Ishikawa (cell line): ENCODE measurements at regions not wholly inside any gene's neighbourhood (a gene's known extent, or its start where the extent isn't known, plus 50 kb on each side); places are given as distances from the start of the nearest gene placed in this dataset.

Experiments used
- CEBPB ChIP-seq: IDR thresholded peaks from 2 replicates; pipeline ENCODE4 v1.6.1; 2012
- CREB1 ChIP-seq: IDR thresholded peaks from 2 replicates; pipeline ENCODE4 v1.6.1; 2012; ENCODE audit warnings: low read depth
- EGR1 ChIP-seq: IDR thresholded peaks from 2 replicates; pipeline ENCODE4 v1.6.1; 2012
- EP300 ChIP-seq: IDR thresholded peaks from 2 replicates; pipeline ENCODE4 v1.6.1; 2012; ENCODE audit warnings: borderline replicate concordance
- FOXM1 ChIP-seq: IDR thresholded peaks from 2 replicates; pipeline ENCODE4 v1.6.1; 2012; ENCODE audit warnings: low read depth, borderline replicate concordance
- NFIC ChIP-seq: IDR thresholded peaks from 2 replicates; pipeline ENCODE4 v1.6.1; 2012
- RAD21 ChIP-seq: IDR thresholded peaks from 2 replicates; pipeline ENCODE4 v1.6.1; 2012; ENCODE audit warnings: low read depth
- TAF1 ChIP-seq: IDR thresholded peaks from 2 replicates; pipeline ENCODE4 v1.6.1; 2012; ENCODE audit warnings: low read depth, mild to moderate bottlenecking
- TCF12 ChIP-seq: IDR thresholded peaks from 2 replicates; pipeline ENCODE4 v1.6.1; 2012; ENCODE audit warnings: low read depth
- TEAD4 ChIP-seq: IDR thresholded peaks from 2 replicates; pipeline ENCODE4 v1.6.1; 2012
- YY1 ChIP-seq: IDR thresholded peaks from 2 replicates; pipeline ENCODE4 v1.6.1; 2012; ENCODE audit warnings: low read depth
- ZBTB7A ChIP-seq: IDR thresholded peaks from 2 replicates; pipeline ENCODE4 v1.6.1; 2012; ENCODE audit warnings: low read depth
- TF ChIP-seq, protein P1 (sequence below): IDR thresholded peaks from 2 replicates; pipeline ENCODE4 v1.6.1; 2012
- TF ChIP-seq, protein P2 (sequence below): IDR thresholded peaks from 2 replicates; pipeline ENCODE4 v1.6.1; 2012
- TF ChIP-seq, protein P3 (sequence below): IDR thresholded peaks from 2 replicates; pipeline ENCODE4 v1.6.1; 2012; ENCODE audit warnings: low read depth, mild to moderate bottlenecking

DNA sequence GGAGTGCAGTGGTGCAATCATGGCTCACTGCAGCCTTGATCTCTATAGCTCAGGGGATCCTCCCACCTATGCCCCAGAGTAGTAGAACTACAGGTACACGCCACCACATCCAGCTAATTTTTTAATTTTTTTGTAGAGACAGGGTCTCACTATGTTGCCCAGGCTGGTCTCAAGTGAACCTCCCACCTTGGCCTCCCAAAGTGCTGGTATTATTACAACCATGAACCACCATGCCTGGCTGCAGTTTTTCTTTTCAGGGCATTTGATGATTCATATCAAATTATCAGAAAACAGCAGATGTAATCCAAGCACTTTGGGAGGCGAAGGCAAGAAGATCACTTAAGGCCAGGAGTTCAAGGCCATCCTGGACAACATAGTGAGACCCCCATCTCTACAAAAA is 88.4 kb upstream of the JARID2 start:
- TF ChIP-seq TEAD4, result no peak

DNA sequence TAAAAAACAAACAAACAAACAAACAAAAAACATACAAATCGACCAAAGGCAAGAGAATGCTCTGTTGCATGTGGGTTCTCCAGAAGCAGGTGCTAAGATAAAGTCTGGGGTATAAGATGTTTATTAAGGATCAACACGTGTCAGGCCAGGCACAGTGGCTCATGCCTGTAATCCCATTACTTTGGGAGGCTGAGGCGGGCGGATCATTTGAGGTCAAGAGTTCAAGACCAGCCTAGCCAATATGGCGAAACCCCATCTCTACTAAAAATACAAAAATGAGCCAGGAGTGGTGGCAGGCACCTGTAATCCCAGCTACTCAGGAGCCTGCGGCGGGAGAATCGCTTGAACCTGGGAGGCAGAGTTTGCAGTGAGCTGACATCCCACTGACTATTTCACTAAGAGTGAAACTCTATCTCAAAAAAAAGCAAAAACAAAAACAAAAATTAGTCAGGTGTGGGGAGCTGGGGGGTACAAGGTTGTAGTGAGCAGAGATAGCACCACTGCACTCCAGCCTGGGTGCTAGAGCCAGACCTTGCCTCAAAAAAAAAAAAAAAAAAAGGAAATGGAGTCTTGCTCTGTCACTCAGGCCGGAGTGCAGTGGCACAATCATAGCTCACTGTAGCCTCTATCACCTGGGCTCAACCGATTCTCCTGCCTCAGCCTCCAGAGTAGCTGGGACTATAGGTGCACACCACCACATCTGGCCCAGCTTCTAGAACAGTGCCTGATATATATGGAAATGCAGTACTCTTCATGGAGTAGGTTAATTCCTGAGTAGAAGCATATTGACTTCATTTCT is 86.8 kb upstream of the JARID2 start:
- TF ChIP-seq CEBPB (no peak), EGR1 (no peak), TCF12 (no peak), FOXM1 (no peak), EP300 (no peak), YY1 (no peak), NFIC (no peak)
- TF ChIP-seq, protein P1, sequence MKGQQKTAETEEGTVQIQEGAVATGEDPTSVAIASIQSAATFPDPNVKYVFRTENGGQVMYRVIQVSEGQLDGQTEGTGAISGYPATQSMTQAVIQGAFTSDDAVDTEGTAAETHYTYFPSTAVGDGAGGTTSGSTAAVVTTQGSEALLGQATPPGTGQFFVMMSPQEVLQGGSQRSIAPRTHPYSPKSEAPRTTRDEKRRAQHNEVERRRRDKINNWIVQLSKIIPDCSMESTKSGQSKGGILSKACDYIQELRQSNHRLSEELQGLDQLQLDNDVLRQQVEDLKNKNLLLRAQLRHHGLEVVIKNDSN, result no peak

DNA sequence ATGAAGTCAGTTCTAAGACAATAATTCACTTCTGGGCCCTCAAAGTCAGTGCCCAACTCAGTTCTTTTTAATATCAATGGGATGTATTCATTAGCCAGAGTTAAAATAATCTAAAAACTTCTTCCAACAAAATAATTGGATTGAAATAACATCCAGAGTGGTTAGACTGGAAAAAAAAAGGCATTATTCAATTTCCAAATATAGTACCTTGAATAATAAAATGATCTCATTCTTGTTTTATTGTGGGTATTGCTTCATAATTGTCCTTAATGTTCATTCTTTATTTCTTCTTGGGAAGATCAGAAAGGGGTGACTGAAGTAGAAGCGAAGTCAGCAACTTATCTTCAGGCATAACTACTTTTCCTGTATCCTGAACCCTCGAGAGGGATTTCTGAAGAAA is 85.1 kb upstream of the JARID2 start:
- no peak for TF ChIP-seq EP300
- TF ChIP-seq CREB1, result no peak
- TF ChIP-seq, protein P2, sequence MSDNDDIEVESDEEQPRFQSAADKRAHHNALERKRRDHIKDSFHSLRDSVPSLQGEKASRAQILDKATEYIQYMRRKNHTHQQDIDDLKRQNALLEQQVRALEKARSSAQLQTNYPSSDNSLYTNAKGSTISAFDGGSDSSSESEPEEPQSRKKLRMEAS, result no peak
- no peak for TF ChIP-seq EGR1

DNA sequence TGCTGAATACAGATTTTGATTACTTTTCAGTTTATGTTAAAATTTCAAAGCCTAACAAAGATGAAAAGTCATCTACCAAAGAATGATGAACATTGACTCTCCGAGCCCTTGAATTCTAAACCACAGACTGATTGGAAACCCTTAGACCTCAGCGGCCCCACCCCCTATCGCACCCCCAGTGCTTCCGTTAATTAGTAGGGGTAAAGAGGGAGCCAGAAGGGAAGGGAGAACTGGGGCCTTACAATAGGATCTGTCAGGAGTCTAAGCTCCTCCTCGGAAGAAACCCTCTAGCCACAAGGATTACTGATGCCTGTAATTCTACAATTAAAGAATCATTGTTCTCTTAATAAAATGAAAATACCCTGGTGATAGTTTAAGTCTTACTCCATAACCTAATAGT is 79.7 kb upstream of the JARID2 start:
- TF ChIP-seq EGR1, result no peak
- TF ChIP-seq YY1, result no peak
- no peak for TF ChIP-seq NFIC
- TF ChIP-seq ZBTB7A, result no peak
- TF ChIP-seq CREB1, result no peak
- no peak for TF ChIP-seq EP300
- TF ChIP-seq, protein P1, result no peak
- no peak for TF ChIP-seq TEAD4

DNA sequence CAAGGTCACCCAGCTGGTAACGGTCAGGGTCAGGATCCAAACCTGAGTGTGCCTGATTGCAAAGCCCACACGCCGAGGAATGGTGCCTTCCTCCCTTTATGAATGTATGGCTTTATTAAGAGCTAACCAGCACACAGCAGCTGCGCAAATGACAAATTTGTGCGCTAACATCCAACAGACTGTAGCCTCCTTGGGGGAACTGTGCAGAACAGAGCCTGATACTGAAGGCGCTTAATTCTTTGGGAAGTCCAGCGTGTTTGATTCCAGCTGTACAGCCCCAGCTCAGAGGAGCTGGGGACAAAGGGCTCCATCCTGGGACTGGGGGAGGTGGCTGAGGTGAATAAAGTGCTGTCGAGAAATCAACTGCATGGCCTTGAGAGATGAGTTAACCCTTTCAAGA is 75.7 kb upstream of the JARID2 start:
- TF ChIP-seq EP300, result no peak
- no peak for TF ChIP-seq ZBTB7A
- TF ChIP-seq, protein P1, result no peak
- TF ChIP-seq TCF12, result no peak
- no peak for TF ChIP-seq EGR1
- no peak for TF ChIP-seq TEAD4
- no peak for TF ChIP-seq CEBPB
- TF ChIP-seq, protein P3, sequence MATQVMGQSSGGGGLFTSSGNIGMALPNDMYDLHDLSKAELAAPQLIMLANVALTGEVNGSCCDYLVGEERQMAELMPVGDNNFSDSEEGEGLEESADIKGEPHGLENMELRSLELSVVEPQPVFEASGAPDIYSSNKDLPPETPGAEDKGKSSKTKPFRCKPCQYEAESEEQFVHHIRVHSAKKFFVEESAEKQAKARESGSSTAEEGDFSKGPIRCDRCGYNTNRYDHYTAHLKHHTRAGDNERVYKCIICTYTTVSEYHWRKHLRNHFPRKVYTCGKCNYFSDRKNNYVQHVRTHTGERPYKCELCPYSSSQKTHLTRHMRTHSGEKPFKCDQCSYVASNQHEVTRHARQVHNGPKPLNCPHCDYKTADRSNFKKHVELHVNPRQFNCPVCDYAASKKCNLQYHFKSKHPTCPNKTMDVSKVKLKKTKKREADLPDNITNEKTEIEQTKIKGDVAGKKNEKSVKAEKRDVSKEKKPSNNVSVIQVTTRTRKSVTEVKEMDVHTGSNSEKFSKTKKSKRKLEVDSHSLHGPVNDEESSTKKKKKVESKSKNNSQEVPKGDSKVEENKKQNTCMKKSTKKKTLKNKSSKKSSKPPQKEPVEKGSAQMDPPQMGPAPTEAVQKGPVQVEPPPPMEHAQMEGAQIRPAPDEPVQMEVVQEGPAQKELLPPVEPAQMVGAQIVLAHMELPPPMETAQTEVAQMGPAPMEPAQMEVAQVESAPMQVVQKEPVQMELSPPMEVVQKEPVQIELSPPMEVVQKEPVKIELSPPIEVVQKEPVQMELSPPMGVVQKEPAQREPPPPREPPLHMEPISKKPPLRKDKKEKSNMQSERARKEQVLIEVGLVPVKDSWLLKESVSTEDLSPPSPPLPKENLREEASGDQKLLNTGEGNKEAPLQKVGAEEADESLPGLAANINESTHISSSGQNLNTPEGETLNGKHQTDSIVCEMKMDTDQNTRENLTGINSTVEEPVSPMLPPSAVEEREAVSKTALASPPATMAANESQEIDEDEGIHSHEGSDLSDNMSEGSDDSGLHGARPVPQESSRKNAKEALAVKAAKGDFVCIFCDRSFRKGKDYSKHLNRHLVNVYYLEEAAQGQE, result no peak
- no peak for TF ChIP-seq YY1
- TF ChIP-seq CREB1, result no peak
- no peak for TF ChIP-seq TAF1
- TF ChIP-seq, protein P2, result no peak
- no peak for TF ChIP-seq RAD21
- TF ChIP-seq NFIC, result no peak
- no peak for TF ChIP-seq FOXM1

DNA sequence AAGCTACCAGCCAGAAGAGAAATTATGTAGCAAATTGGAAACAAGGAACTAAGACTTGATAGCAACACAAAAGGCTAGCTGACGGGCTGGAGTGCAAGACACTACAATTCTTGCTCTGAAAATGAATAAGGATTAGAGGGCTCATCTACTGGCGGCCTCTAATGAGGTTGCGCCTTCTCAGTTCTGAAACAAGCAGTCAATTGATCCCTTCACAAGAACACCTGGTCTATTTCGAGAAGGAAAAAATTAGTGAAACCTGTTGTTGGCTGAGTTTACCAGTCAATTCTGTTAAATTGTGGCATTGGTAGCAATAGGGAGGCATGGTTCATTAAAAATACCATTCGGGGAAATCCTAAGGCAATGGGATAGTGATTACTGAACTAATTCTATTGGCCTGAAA is 74.8 kb upstream of the JARID2 start:
- TF ChIP-seq, protein P1, result no peak
- TF ChIP-seq EP300 (no peak), TAF1 (no peak)

DNA sequence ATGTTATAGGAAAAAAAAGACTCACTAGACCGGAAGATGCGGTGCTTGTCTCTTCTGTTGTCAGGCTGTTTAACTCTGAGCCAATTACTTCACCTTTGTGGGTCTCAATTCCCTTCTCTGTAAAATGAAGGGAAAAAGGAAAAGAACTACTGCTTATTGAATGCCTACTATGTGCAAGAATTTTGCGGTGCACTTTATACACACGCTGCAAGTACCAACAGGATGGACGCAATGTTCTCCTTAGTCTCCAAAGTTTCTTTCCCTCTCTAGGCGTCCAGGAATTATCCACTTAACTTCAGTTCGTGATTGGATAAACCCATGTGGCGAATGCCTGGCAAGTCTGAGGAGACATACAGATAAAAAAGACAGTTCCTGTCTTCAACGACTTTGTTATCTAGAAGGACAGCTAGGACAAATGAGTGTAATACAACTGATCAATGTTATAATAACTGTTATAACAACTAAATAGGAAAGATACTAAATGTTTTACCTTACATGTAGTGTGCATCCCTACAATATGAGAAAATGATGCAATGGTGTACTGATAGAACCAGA is 69.0 kb upstream of the JARID2 start:
- TF ChIP-seq RAD21 (no peak), TEAD4 (no peak), NFIC (no peak), TAF1 (no peak), TCF12 (no peak), FOXM1 (no peak), ZBTB7A (no peak)
- TF ChIP-seq, protein P3, result no peak
